ENCODE measurements at regions not wholly inside any gene's neighbourhood (a gene's known extent, or its start where the extent isn't known, plus 50 kb on each side); places are given as distances from the start of the nearest gene placed in this dataset.

- no peak for TF ChIP-seq EP300 (IDR thresholded peaks at IDR 0.05; ENCODE audit: borderline replicate concordance)
- TF ChIP-seq MAX (IDR thresholded peaks at IDR 0.05) = no peak
- TF ChIP-seq RAD21 (IDR thresholded peaks at IDR 0.05; ENCODE audit: low read depth) = no peak
- TF ChIP-seq REST (IDR thresholded peaks at IDR 0.05; ENCODE audit: low read depth) = no peak
- TF ChIP-seq CREB1 (IDR thresholded peaks at IDR 0.05; ENCODE audit: low read depth) = no peak
- TF ChIP-seq YY1 (IDR thresholded peaks at IDR 0.05; ENCODE audit: low read depth) = no peak
- TF ChIP-seq EGR1 (IDR thresholded peaks at IDR 0.05) = no peak
- no peak for TF ChIP-seq CEBPB (IDR thresholded peaks at IDR 0.05)
- no peak for TF ChIP-seq TEAD4 (IDR thresholded peaks at IDR 0.05)
Measured at GRCh38 chr15:45855210-45855906, 220.5 kb downstream of the SQOR start.
